Non-pigmented ciliary epithelial cell (primary cell): ENCODE measurements at regions not wholly inside any gene's neighbourhood (a gene's known extent, or its start where the extent isn't known, plus 50 kb on each side); places are given as distances from the start of the nearest gene placed in this dataset.
"Not testable (repeated sequence)": the region's sequence is repeated elsewhere in the genome, so short reads cannot be mapped to it uniquely, and the experiment has no call there.

Experiments used
- DNase-seq: peaks from one replicate; pipeline ENCODE4 v3.0.0-alpha.2; 2010; ENCODE audit warnings: low read depth

- DNase-seq = peak; percentile 10
Observed at GRCh38 chr6:106746652-106747051, 117.3 kb downstream of the QRSL1 start.

- no peak for DNase-seq
Observed at GRCh38 chr6:106745824-106746582, 116.6 kb downstream of the QRSL1 start.

- no peak for DNase-seq
Observed at GRCh38 chr6:106745197-106745770, 115.9 kb downstream of the QRSL1 start.

- no peak for DNase-seq
Observed at GRCh38 chr6:106744781-106745180, 115.4 kb downstream of the QRSL1 start.

GRCh38 chr6:106744029-106744428 lies 114.7 kb downstream of the QRSL1 start:
- not testable (repeated sequence) for DNase-seq

GRCh38 chr6:106743612-106744011 lies 114.2 kb downstream of the QRSL1 start:
- DNase-seq = no peak

GRCh38 chr6:106740287-106740686 lies 110.9 kb downstream of the QRSL1 start:
- no peak for DNase-seq

- no peak for DNase-seq
Observed at GRCh38 chr6:106739387-106739786, 110.0 kb downstream of the QRSL1 start.

GRCh38 chr6:106736502-106736901 lies 107.1 kb downstream of the QRSL1 start:
- DNase-seq = no peak

- no peak for DNase-seq
Observed at GRCh38 chr6:106735828-106736227, 106.5 kb downstream of the QRSL1 start.

GRCh38 chr6:106735136-106735633 lies 105.8 kb downstream of the QRSL1 start:
- no peak for DNase-seq

- no peak for DNase-seq
Observed at GRCh38 chr6:106733386-106733785, 104.0 kb downstream of the QRSL1 start.

GRCh38 chr6:106732376-106732940 lies 103.1 kb downstream of the QRSL1 start:
- no peak for DNase-seq

GRCh38 chr6:106731843-106732160 lies 102.4 kb downstream of the QRSL1 start:
- no peak for DNase-seq

- no peak for DNase-seq
Observed at GRCh38 chr6:106731144-106731842, 101.9 kb downstream of the QRSL1 start.

GRCh38 chr6:106730718-106731117 lies 101.3 kb downstream of the QRSL1 start:
- no peak for DNase-seq

GRCh38 chr6:106730264-106730663 lies 100.9 kb downstream of the QRSL1 start:
- no peak for DNase-seq

- DNase-seq = no peak
Observed at GRCh38 chr6:106729841-106730240, 100.5 kb downstream of the QRSL1 start.

- no peak for DNase-seq
Observed at GRCh38 chr6:106728296-106728870, 99.0 kb downstream of the QRSL1 start.

- no peak for DNase-seq
Observed at GRCh38 chr6:106727480-106728149, 98.2 kb downstream of the QRSL1 start.

- no peak for DNase-seq
Observed at GRCh38 chr6:106724848-106725247, 95.5 kb downstream of the QRSL1 start.

- DNase-seq = no peak
Observed at GRCh38 chr6:106724337-106724736, 95.0 kb downstream of the QRSL1 start.
